ENCODE measurements at regions not wholly inside any gene's neighbourhood (a gene's known extent, or its start where the extent isn't known, plus 50 kb on each side); places are given as distances from the start of the nearest gene placed in this dataset.

DNA sequence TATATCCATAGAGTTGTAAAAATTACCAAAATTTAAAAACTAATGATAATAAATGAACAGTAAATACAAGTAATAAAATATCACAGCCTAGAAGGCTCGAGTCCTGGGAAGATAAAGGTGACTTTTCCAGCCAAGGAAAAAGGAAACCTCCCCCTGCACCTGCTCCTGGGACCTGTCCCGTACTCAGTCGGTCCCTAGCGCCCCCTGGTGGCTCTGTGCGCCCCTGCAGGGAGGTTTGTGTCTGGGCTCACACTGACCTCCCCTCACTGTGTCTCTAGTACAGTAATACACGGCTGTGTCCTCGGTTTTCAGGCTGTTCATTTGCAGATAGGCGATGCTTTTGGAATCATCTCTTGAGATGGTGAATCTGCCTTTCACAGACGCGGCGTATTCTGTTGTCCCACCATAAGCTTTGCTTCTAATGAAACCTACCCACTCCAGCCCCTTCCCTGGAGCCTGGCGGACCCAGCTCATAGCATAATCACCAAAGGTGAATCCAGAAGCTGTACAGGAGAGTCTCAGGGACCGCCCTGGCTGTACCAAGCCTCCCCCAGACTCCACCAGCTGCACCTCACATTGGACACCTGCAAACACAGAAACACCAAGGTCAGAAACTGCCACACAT is 1030.4 kb downstream of the TMEM121 start:
- TF ChIP-seq POLR2AphosphoS5 (IDR thresholded peaks at IDR 0.05; ENCODE audit: borderline replicate concordance, low read depth, low read length) (no peak), EZH2 (IDR thresholded peaks at IDR 0.05) (no peak)

Data from SK-N-MC (cell line).